ENCODE measurements at regions not wholly inside any gene's neighbourhood (a gene's known extent, or its start where the extent isn't known, plus 50 kb on each side); places are given as distances from the start of the nearest gene placed in this dataset.
"Not testable (repeated sequence)": the region's sequence is repeated elsewhere in the genome, so short reads cannot be mapped to it uniquely, and the experiment has no call there.

- no peaks in the 10 kb centered on the region for H3K36me3 ChIP-seq (ENCODE audit: control insufficient read depth in 4 of 4, insufficient read depth in 4 of 4, low read length in 3 of 4)
- no peak overlapping the region for H3K27ac ChIP-seq (ENCODE audit: insufficient read depth in 1 of 2, low read depth in 1 of 2, low read length in 2 of 2, poor library complexity in 1 of 2, severe bottlenecking in 2 of 2)
- peaks cover 0 to 26% (median 20%) of the 10 kb centered on the region in 4 experiments for H3K4me1 ChIP-seq (ENCODE audit: control extremely low read depth in 1 of 4, control insufficient read depth in 4 of 4, insufficient read depth in 4 of 4, low read length in 3 of 4)
- DNase-seq: peak in 1 of 3 donors; percentile 43
- H3K27me3 ChIP-seq (replicated peaks in 2 of 5; ENCODE audit: control insufficient read depth in 4 of 5, insufficient read depth in 5 of 5, low read length in 4 of 5): peaks cover 21 to 58% (median 42%) of the 10 kb centered on the region in 5 experiments
- H3K9me3 ChIP-seq (ENCODE audit: control extremely low read depth in 1 of 5, control insufficient read depth in 4 of 5, insufficient read depth in 2 of 5, low read depth in 1 of 5, low read length in 4 of 5): no peaks in the 10 kb centered on the region
- WGBS (ENCODE audit: insufficient coverage): 1% methylated on average over 64 of the region's 67 CpGs
- peak overlapping the region; percentile 11 to 83 (median 67) for H3K4me3 ChIP-seq (ENCODE audit: control insufficient read depth in 1 of 7, extremely low read depth in 1 of 7, insufficient read depth in 4 of 7, low read depth in 2 of 7, low read length in 6 of 7)
- CTCF ChIA-PET: interaction anchor here (1.0 kb wide), 1 partner anchor 14 kb away, joined by 3 read pairs; no protein-coding TSS in a partner anchor
- POLR2A ChIA-PET: no interaction called here
These were observed 87.5 kb upstream of the RHOU start for GRCh38 chr1:228647523-228648444.

GRCh38 chr1:228648647-228649383 lies 86.5 kb upstream of the RHOU start:
- Histone ChIP-seq H3K27me3 (replicated peaks in 2 of 5; ENCODE audit: control insufficient read depth in 4 of 5, insufficient read depth in 5 of 5, low read length in 4 of 5) (peaks cover 23 to 60% (median 43%) of the 10 kb centered on the region in 5 experiments), H3K27ac (ENCODE audit: insufficient read depth in 1 of 2, low read depth in 1 of 2, low read length in 2 of 2, poor library complexity in 1 of 2, severe bottlenecking in 2 of 2) (no peak overlapping the region), H3K36me3 (ENCODE audit: control insufficient read depth in 4 of 4, insufficient read depth in 4 of 4, low read length in 3 of 4) (no peaks in the 10 kb centered on the region), H3K4me1 (ENCODE audit: control extremely low read depth in 1 of 4, control insufficient read depth in 4 of 4, insufficient read depth in 4 of 4, low read length in 3 of 4) (peaks cover 0 to 26% (median 20%) of the 10 kb centered on the region in 4 experiments), H3K9me3 (ENCODE audit: control extremely low read depth in 1 of 5, control insufficient read depth in 4 of 5, insufficient read depth in 2 of 5, low read depth in 1 of 5, low read length in 4 of 5) (no peaks in the 10 kb centered on the region), H3K4me3 (ENCODE audit: control insufficient read depth in 1 of 7, extremely low read depth in 1 of 7, insufficient read depth in 4 of 7, low read depth in 2 of 7, low read length in 6 of 7) (no peak overlapping the region)
- POLR2A ChIA-PET: no interaction called here
- 54% methylated on average over 11 of the region's 16 CpGs for WGBS (ENCODE audit: insufficient coverage)
- CTCF ChIA-PET: no interaction called here
- no peak for DNase-seq

GRCh38 chr1:228650141-228650540 lies 85.1 kb upstream of the RHOU start:
- peak in 1 of 3 donors; percentile 35 for DNase-seq
- H3K9me3 ChIP-seq (ENCODE audit: control extremely low read depth in 1 of 5, control insufficient read depth in 4 of 5, insufficient read depth in 2 of 5, low read depth in 1 of 5, low read length in 4 of 5): no peaks in the 10 kb centered on the region
- POLR2A ChIA-PET: no interaction called here
- no peaks in the 10 kb centered on the region for H3K36me3 ChIP-seq (ENCODE audit: control insufficient read depth in 4 of 4, insufficient read depth in 4 of 4, low read length in 3 of 4)
- peaks cover 0 to 26% (median 20%) of the 10 kb centered on the region in 4 experiments for H3K4me1 ChIP-seq (ENCODE audit: control extremely low read depth in 1 of 4, control insufficient read depth in 4 of 4, insufficient read depth in 4 of 4, low read length in 3 of 4)
- H3K4me3 ChIP-seq (ENCODE audit: control insufficient read depth in 1 of 7, extremely low read depth in 1 of 7, insufficient read depth in 4 of 7, low read depth in 2 of 7, low read length in 6 of 7): no peak overlapping the region
- no peak overlapping the region for H3K27ac ChIP-seq (ENCODE audit: insufficient read depth in 1 of 2, low read depth in 1 of 2, low read length in 2 of 2, poor library complexity in 1 of 2, severe bottlenecking in 2 of 2)
- CTCF ChIA-PET: interaction anchor here (1.0 to 1.7 kb wide), 2 partner anchors 579 to 832 kb away, joined by 3 to 5 read pairs; no protein-coding TSS in a partner anchor
- 19% methylated on average over 20 of the region's 23 CpGs for WGBS (ENCODE audit: insufficient coverage)
- peaks cover 23 to 60% (median 47%) of the 10 kb centered on the region in 5 experiments for H3K27me3 ChIP-seq (replicated peaks in 2 of 5; ENCODE audit: control insufficient read depth in 4 of 5, insufficient read depth in 5 of 5, low read length in 4 of 5)

- ChIA-PET POLR2A (no interaction called here), CTCF (interaction anchor here (1.0 to 1.7 kb wide), 4 partner anchors 14 to 831 kb away, joined by 3 to 9 read pairs (median 4); no protein-coding TSS in a partner anchor)
- Histone ChIP-seq H3K4me1 (ENCODE audit: control extremely low read depth in 1 of 4, control insufficient read depth in 4 of 4, insufficient read depth in 4 of 4, low read length in 3 of 4) (peaks cover 0 to 26% (median 20%) of the 10 kb centered on the region in 4 experiments), H3K27me3 (replicated peaks in 2 of 5; ENCODE audit: control insufficient read depth in 4 of 5, insufficient read depth in 5 of 5, low read length in 4 of 5) (peaks cover 23 to 60% (median 52%) of the 10 kb centered on the region in 5 experiments), H3K4me3 (ENCODE audit: control insufficient read depth in 1 of 7, extremely low read depth in 1 of 7, insufficient read depth in 4 of 7, low read depth in 2 of 7, low read length in 6 of 7) (no peak overlapping the region), H3K9me3 (ENCODE audit: control extremely low read depth in 1 of 5, control insufficient read depth in 4 of 5, insufficient read depth in 2 of 5, low read depth in 1 of 5, low read length in 4 of 5) (no peaks in the 10 kb centered on the region), H3K27ac (ENCODE audit: insufficient read depth in 1 of 2, low read depth in 1 of 2, low read length in 2 of 2, poor library complexity in 1 of 2, severe bottlenecking in 2 of 2) (no peak overlapping the region), H3K36me3 (ENCODE audit: control insufficient read depth in 4 of 4, insufficient read depth in 4 of 4, low read length in 3 of 4) (no peaks in the 10 kb centered on the region)
- WGBS (ENCODE audit: insufficient coverage): no CpG with 5 or more reads among the region's 1 CpG
- DNase-seq: no peak
These were observed 84.3 kb upstream of the RHOU start for GRCh38 chr1:228650946-228651345.

- POLR2A ChIA-PET: interaction anchor here (0.5 kb wide), 1 partner anchor 662 kb away, joined by 3 read pairs; no protein-coding TSS in a partner anchor
- peaks cover 23 to 55% (median 50%) of the 10 kb centered on the region in 5 experiments for H3K27me3 ChIP-seq (replicated peaks in 2 of 5; ENCODE audit: control insufficient read depth in 4 of 5, insufficient read depth in 5 of 5, low read length in 4 of 5)
- WGBS (ENCODE audit: insufficient coverage): no CpG with 5 or more reads among the region's 1 CpG
- no peaks in the 10 kb centered on the region for H3K36me3 ChIP-seq (ENCODE audit: control insufficient read depth in 4 of 4, insufficient read depth in 4 of 4, low read length in 3 of 4)
- CTCF ChIA-PET: interaction anchor here (1.2 to 1.6 kb wide), 2 partner anchors 13 to 603 kb away, joined by 3 to 9 read pairs; no protein-coding TSS in a partner anchor
- H3K4me1 ChIP-seq (ENCODE audit: control extremely low read depth in 1 of 4, control insufficient read depth in 4 of 4, insufficient read depth in 4 of 4, low read length in 3 of 4): peaks cover 0 to 20% (median 13%) of the 10 kb centered on the region in 4 experiments
- no peaks in the 10 kb centered on the region for H3K9me3 ChIP-seq (ENCODE audit: control extremely low read depth in 1 of 5, control insufficient read depth in 4 of 5, insufficient read depth in 2 of 5, low read depth in 1 of 5, low read length in 4 of 5)
- no peak overlapping the region for H3K27ac ChIP-seq (ENCODE audit: insufficient read depth in 1 of 2, low read depth in 1 of 2, low read length in 2 of 2, poor library complexity in 1 of 2, severe bottlenecking in 2 of 2)
- no peak overlapping the region for H3K4me3 ChIP-seq (ENCODE audit: control insufficient read depth in 1 of 7, extremely low read depth in 1 of 7, insufficient read depth in 4 of 7, low read depth in 2 of 7, low read length in 6 of 7)
- no peak for DNase-seq
These were observed 83.2 kb upstream of the RHOU start for GRCh38 chr1:228652116-228652515.

GRCh38 chr1:228653057-228653456 lies 82.2 kb upstream of the RHOU start:
- H3K4me3 ChIP-seq (ENCODE audit: control insufficient read depth in 1 of 7, extremely low read depth in 1 of 7, insufficient read depth in 4 of 7, low read depth in 2 of 7, low read length in 6 of 7); POLR2A ChIA-PET; DNase-seq; H3K27ac ChIP-seq (ENCODE audit: insufficient read depth in 1 of 2, low read depth in 1 of 2, low read length in 2 of 2, poor library complexity in 1 of 2, severe bottlenecking in 2 of 2); CTCF ChIA-PET; H3K9me3 ChIP-seq (ENCODE audit: control extremely low read depth in 1 of 5, control insufficient read depth in 4 of 5, insufficient read depth in 2 of 5, low read depth in 1 of 5, low read length in 4 of 5); H3K36me3 ChIP-seq (ENCODE audit: control insufficient read depth in 4 of 4, insufficient read depth in 4 of 4, low read length in 3 of 4): not testable (repeated sequence)
- 97% methylated on average over 3 of the region's 7 CpGs for WGBS (ENCODE audit: insufficient coverage)
- H3K4me1 ChIP-seq (ENCODE audit: control extremely low read depth in 1 of 4, control insufficient read depth in 4 of 4, insufficient read depth in 4 of 4, low read length in 3 of 4): peaks cover 0 to 11% (median 4%) of the 10 kb centered on the region in 4 experiments
- peaks cover 23 to 46% (median 41%) of the 10 kb centered on the region in 5 experiments for H3K27me3 ChIP-seq (replicated peaks in 2 of 5; ENCODE audit: control insufficient read depth in 4 of 5, insufficient read depth in 5 of 5, low read length in 4 of 5)
